SU-DHL-6 (cell line): ENCODE measurements at regions not wholly inside any gene's neighbourhood (a gene's known extent, or its start where the extent isn't known, plus 50 kb on each side); places are given as distances from the start of the nearest gene placed in this dataset.

Source experiments
- H2AFZ ChIP-seq: fragments of 200-600 bp; sonication (generic); 2 replicates; pipeline ENCODE4 v1.6.1; 2014; ENCODE audit warnings: low read depth, mild to moderate bottlenecking, moderate library complexity, mixed read lengths, antibody characterized with exemption, low read length; ENCODE audit not compliant: severe bottlenecking
- H3F3A ChIP-seq: fragments of 200-600 bp; shearing (Covaris generic); 2 replicates; pipeline ENCODE4 v1.6.0; 2016; ENCODE audit warnings: antibody characterized with exemption, mild to moderate bottlenecking; ENCODE audit not compliant: insufficient read depth
- H3K27ac ChIP-seq: fragments of 200-600 bp; sonication (generic); 2 replicates; pipeline ENCODE4 v1.5.1; 2016; ENCODE audit warnings: low read depth, mild to moderate bottlenecking, low read length, moderate library complexity, mixed read lengths
- H3K27me3 ChIP-seq: fragments of 200-600 bp; sonication (generic), shearing (Covaris generic); 2 replicates; pipeline ENCODE4 v1.6.0; 2014; ENCODE audit warnings: mild to moderate bottlenecking, low read length
- H3K36me3 ChIP-seq: fragments of 200-600 bp; sonication (generic); 2 replicates; pipeline ENCODE4 v1.6.1; 2014; ENCODE audit warnings: mild to moderate bottlenecking, low read length, mixed read lengths
- H3K4me2 ChIP-seq: fragments of 300-600, 200-600 bp; shearing (Covaris generic), sonication (generic); 2 replicates; pipeline ENCODE4 v1.6.0; 2014; ENCODE audit warnings: low read length, low read depth, mild to moderate bottlenecking; ENCODE audit not compliant: poor library complexity, severe bottlenecking
- H3K4me3 ChIP-seq: fragments of 200-600 bp; sonication (generic); 2 replicates; pipeline ENCODE4 v1.5.1; 2014; ENCODE audit warnings: antibody characterized with exemption, low read length, mild to moderate bottlenecking, mixed read lengths; ENCODE audit not compliant: insufficient read depth, poor library complexity, severe bottlenecking
- H3K79me2 ChIP-seq: fragments of 200-600 bp; sonication (generic); 2 replicates; pipeline ENCODE4 v1.6.1; 2014; ENCODE audit warnings: mild to moderate bottlenecking, low read length, moderate library complexity; ENCODE audit not compliant: insufficient read depth
- H3K9ac ChIP-seq: fragments of 200-600 bp; sonication (generic); 2 replicates; pipeline ENCODE4 v1.7.0; 2014; ENCODE audit warnings: mild to moderate bottlenecking, low read length
- H3K9me2 ChIP-seq: fragments of 200-600 bp; sonication (generic); replicated peaks from 2 replicates; pipeline ENCODE4 v1.6.1; 2014; ENCODE audit warnings: low read length; ENCODE audit not compliant: insufficient read depth
- H3K9me3 ChIP-seq: fragments of 200-600 bp; sonication (generic); 2 replicates; pipeline ENCODE4 v1.6.1; 2014; ENCODE audit warnings: low read length, mixed read lengths; ENCODE audit not compliant: insufficient read depth
- H4K20me1 ChIP-seq: fragments of 200-600 bp; sonication (generic); 2 replicates; pipeline ENCODE4 v1.6.1; 2014; ENCODE audit warnings: low read depth, mild to moderate bottlenecking, antibody characterized with exemption, low read length, moderate library complexity, mixed read lengths
- EZH2phosphoT487 ChIP-seq: fragments of 200-600 bp; sonication (generic), shearing (Covaris generic); conservative IDR thresholded peaks from 2 replicates; pipeline ENCODE4 v1.6.1; 2018; ENCODE audit warnings: mild to moderate bottlenecking, antibody characterized with exemption, low read length, moderate library complexity, mixed read lengths
- TF ChIP-seq, protein P1 (sequence below): fragments of 200-600 bp; sonication (generic); IDR thresholded peaks from one replicate; pipeline ENCODE4 v1.5.1; 2017; ENCODE audit warnings: antibody characterized with exemption, mild to moderate bottlenecking, low read length, moderate library complexity; ENCODE audit not compliant: insufficient read depth, poor library complexity, severe bottlenecking

DNA sequence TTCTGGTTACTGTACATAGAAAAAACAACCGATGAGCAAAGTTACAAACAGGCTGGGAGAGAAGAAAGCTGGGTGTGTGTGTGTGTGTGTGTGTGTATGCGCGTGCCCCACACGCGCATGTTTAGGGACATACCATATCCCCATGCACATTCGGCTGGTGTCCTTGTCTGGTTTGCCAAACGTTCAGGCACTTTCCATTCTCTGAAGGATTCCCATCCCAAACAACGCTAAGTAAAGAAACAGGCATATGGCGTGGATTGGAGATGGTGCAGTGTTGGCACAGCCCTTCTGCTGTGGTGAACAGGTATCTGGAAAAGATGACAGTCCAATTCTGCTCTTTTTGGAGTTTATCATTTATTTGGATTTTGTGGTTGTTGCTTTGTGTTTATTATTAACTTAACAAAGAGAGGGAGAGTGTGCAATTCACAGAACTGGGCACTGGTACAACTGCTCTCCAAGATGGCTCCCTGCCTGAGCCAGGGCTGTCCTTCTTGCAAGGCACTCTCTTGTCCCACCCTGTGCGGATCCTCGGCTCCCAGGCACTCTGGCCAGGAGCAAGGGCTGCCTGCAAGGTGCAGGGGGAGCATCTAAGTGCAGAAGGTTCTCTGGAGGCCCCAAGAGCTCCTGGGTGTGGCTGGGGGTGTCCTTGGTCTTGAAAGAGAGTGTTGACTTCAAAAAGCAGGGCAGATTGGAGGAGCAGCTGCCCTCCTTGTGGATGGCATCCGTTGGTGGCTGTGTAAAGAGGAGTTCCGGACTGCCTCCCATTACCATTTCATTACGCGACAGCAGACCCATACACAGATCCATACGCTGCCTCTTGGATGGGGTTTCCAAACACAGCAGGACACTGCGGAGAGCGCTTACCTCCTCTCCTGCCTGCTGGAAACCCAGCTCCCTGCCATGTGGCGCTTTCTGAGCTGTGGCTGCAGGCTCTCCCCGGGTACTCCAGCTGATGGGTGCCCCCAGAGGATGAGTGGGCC, 263.1 kb downstream of the ZNF536 start:
- Histone ChIP-seq H3K4me2 (no peak overlapping the region), H3K9me2 (no peaks in the 10 kb centered on the region), H3K9me3 (no peaks in the 10 kb centered on the region), H3K9ac (no peak overlapping the region), H2AFZ (no peak overlapping the region), H3K27me3 (no peaks in the 10 kb centered on the region), H3K79me2 (no peaks in the 10 kb centered on the region), H3F3A (no peaks in the 10 kb centered on the region), H4K20me1 (no peaks in the 10 kb centered on the region), H3K27ac (no peak overlapping the region), H3K36me3 (no peaks in the 10 kb centered on the region), H3K4me3 (no peak overlapping the region)
- no peak for TF ChIP-seq EZH2phosphoT487
- TF ChIP-seq, protein P1, sequence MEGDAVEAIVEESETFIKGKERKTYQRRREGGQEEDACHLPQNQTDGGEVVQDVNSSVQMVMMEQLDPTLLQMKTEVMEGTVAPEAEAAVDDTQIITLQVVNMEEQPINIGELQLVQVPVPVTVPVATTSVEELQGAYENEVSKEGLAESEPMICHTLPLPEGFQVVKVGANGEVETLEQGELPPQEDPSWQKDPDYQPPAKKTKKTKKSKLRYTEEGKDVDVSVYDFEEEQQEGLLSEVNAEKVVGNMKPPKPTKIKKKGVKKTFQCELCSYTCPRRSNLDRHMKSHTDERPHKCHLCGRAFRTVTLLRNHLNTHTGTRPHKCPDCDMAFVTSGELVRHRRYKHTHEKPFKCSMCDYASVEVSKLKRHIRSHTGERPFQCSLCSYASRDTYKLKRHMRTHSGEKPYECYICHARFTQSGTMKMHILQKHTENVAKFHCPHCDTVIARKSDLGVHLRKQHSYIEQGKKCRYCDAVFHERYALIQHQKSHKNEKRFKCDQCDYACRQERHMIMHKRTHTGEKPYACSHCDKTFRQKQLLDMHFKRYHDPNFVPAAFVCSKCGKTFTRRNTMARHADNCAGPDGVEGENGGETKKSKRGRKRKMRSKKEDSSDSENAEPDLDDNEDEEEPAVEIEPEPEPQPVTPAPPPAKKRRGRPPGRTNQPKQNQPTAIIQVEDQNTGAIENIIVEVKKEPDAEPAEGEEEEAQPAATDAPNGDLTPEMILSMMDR = no peak

DNA sequence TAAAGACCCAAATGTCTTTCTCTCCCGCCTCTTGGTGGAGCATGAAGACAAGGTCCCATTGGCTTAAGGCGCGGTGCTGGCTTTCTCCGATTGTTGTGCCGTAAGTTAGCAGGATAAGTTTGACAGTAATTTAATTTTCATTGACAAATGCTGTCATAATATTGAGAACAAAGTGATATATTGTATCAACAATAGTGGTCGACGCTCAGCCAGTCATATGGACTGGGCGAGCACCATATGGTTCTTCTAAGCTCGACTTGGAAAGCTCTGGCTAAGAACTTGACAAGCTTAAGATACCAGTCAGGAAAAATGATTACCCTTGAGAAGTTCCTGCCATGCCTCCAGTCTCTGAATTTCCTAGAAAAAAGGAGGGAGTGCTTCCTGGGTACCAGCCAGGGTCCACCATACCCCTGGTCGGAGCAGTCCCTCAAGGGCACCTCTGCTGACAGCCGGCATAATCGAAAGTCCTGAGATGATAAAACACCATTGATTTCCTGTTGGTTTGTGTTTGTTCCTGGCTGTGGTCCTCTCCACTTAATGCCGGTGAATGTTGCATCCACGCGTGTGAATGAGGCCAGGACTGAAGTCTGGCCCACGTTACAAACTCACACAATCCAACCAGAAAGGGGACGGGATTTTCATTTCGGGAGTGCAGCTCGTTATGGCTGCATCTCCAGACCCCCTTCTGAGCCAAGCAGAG, 262.1 kb downstream of the ZNF536 start:
- H3K9me3 ChIP-seq = no peaks in the 10 kb centered on the region
- no peak overlapping the region for H3K27ac ChIP-seq
- no peaks in the 10 kb centered on the region for H3K79me2 ChIP-seq
- no peak overlapping the region for H2AFZ ChIP-seq
- H3K27me3 ChIP-seq = no peaks in the 10 kb centered on the region
- H4K20me1 ChIP-seq = no peaks in the 10 kb centered on the region
- no peak overlapping the region for H3K9ac ChIP-seq
- H3F3A ChIP-seq = no peaks in the 10 kb centered on the region
- H3K9me2 ChIP-seq = no peaks in the 10 kb centered on the region
- TF ChIP-seq EZH2phosphoT487 = no peak
- TF ChIP-seq, protein P1 = no peak
- H3K4me3 ChIP-seq = no peak overlapping the region
- H3K4me2 ChIP-seq = no peak overlapping the region
- H3K36me3 ChIP-seq = no peaks in the 10 kb centered on the region

DNA sequence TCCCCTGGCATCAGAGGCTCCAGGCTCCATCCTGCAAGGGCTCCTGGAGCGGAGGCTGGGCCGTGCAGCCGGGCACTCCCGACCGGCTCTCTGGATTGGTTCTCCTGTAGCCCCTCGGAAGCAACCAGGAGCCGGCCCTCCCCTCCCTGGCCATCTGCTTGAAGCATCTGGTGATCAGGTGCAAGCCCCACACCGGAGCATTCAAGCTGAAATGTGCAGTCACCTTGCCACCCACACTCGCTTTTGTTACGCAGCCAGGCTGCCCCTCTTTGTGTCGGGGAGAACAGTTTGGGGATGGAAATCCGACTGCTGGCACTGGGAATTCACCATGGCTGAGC, 258.8 kb downstream of the ZNF536 start:
- no peak for TF ChIP-seq EZH2phosphoT487
- TF ChIP-seq, protein P1 = no peak
- H2AFZ ChIP-seq = no peak overlapping the region
- H3K4me2 ChIP-seq = no peak overlapping the region
- H3K79me2 ChIP-seq = no peaks in the 10 kb centered on the region
- no peaks in the 10 kb centered on the region for H3F3A ChIP-seq
- H3K27me3 ChIP-seq = no peaks in the 10 kb centered on the region
- no peak overlapping the region for H3K4me3 ChIP-seq
- no peaks in the 10 kb centered on the region for H4K20me1 ChIP-seq
- no peak overlapping the region for H3K27ac ChIP-seq
- no peaks in the 10 kb centered on the region for H3K36me3 ChIP-seq
- H3K9me3 ChIP-seq = no peaks in the 10 kb centered on the region
- no peaks in the 10 kb centered on the region for H3K9me2 ChIP-seq
- no peak overlapping the region for H3K9ac ChIP-seq
